ENCODE measurements at regions not wholly inside any gene's neighbourhood (a gene's known extent, or its start where the extent isn't known, plus 50 kb on each side); places are given as distances from the start of the nearest gene placed in this dataset.

- Histone ChIP-seq H3K4me3 (ENCODE audit: insufficient read depth, low read length) (no peak overlapping the region), H3K4me2 (ENCODE audit: insufficient read depth, low read length) (no peak overlapping the region), H3K27me3 (ENCODE audit: insufficient read depth, low read length) (no peaks in the 10 kb centered on the region), H2AFZ (ENCODE audit: low read length) (no peak overlapping the region), H3K4me1 (ENCODE audit: insufficient read depth, low read length) (peaks cover 20% of the 10 kb centered on the region), H3K79me2 (ENCODE audit: insufficient read depth, low read length) (no peaks in the 10 kb centered on the region), H3K27ac (ENCODE audit: low read depth, low read length) (no peak overlapping the region), H3K9me3 (ENCODE audit: low read depth, low read length) (no peaks in the 10 kb centered on the region), H3K36me3 (ENCODE audit: insufficient read depth, low read length) (no peaks in the 10 kb centered on the region), H4K20me1 (ENCODE audit: insufficient read depth, low read length) (no peaks in the 10 kb centered on the region)
- no peak for TF ChIP-seq CTCF (IDR thresholded peaks at IDR 0.05; ENCODE audit: extremely low read depth, low read depth, low read length)
- no peak for DNase-seq (ENCODE audit: insufficient read length, low spot score, missing footprints)
Observed at GRCh38 chr2:42918041-42918440, 125.7 kb upstream of the HAAO start.

- Histone ChIP-seq H2AFZ (ENCODE audit: low read length) (no peak overlapping the region), H3K79me2 (ENCODE audit: insufficient read depth, low read length) (no peaks in the 10 kb centered on the region), H3K27ac (ENCODE audit: low read depth, low read length) (peak overlapping the region; percentile 15), H3K4me1 (ENCODE audit: insufficient read depth, low read length) (peaks cover 15% of the 10 kb centered on the region), H3K27me3 (ENCODE audit: insufficient read depth, low read length) (no peaks in the 10 kb centered on the region), H3K36me3 (ENCODE audit: insufficient read depth, low read length) (no peaks in the 10 kb centered on the region), H4K20me1 (ENCODE audit: insufficient read depth, low read length) (no peaks in the 10 kb centered on the region), H3K4me2 (ENCODE audit: insufficient read depth, low read length) (peak overlapping the region; percentile 39), H3K4me3 (ENCODE audit: insufficient read depth, low read length) (no peak overlapping the region), H3K9me3 (ENCODE audit: low read depth, low read length) (no peaks in the 10 kb centered on the region)
- TF ChIP-seq CTCF (IDR thresholded peaks at IDR 0.05; ENCODE audit: extremely low read depth, low read depth, low read length) = no peak
- DNase-seq (ENCODE audit: insufficient read length, low spot score, missing footprints) = no peak
Observed at GRCh38 chr2:42917425-42917927, 125.1 kb upstream of the HAAO start.

GRCh38 chr2:42916324-42916723 lies 123.9 kb upstream of the HAAO start:
- Histone ChIP-seq H3K4me1 (ENCODE audit: insufficient read depth, low read length) (peaks cover 6% of the 10 kb centered on the region), H2AFZ (ENCODE audit: low read length) (no peak overlapping the region)
- TF ChIP-seq CTCF (IDR thresholded peaks at IDR 0.05; ENCODE audit: extremely low read depth, low read depth, low read length) = no peak

GRCh38 chr2:42914860-42915259 lies 122.5 kb upstream of the HAAO start:
- Histone ChIP-seq H3K4me3 (ENCODE audit: insufficient read depth, low read length) (no peak overlapping the region), H3K9me3 (ENCODE audit: low read depth, low read length) (no peaks in the 10 kb centered on the region), H3K4me1 (ENCODE audit: insufficient read depth, low read length) (peaks cover 6% of the 10 kb centered on the region), H3K36me3 (ENCODE audit: insufficient read depth, low read length) (no peaks in the 10 kb centered on the region), H3K79me2 (ENCODE audit: insufficient read depth, low read length) (no peaks in the 10 kb centered on the region), H3K27me3 (ENCODE audit: insufficient read depth, low read length) (no peaks in the 10 kb centered on the region), H4K20me1 (ENCODE audit: insufficient read depth, low read length) (no peaks in the 10 kb centered on the region), H3K27ac (ENCODE audit: low read depth, low read length) (no peak overlapping the region), H3K4me2 (ENCODE audit: insufficient read depth, low read length) (no peak overlapping the region), H2AFZ (ENCODE audit: low read length) (no peak overlapping the region)
- TF ChIP-seq CTCF (IDR thresholded peaks at IDR 0.05; ENCODE audit: extremely low read depth, low read depth, low read length) = no peak
- DNase-seq (ENCODE audit: insufficient read length, low spot score, missing footprints) = no peak

More at GRCh38 chr2:42916324-42916723, 123.9 kb upstream of the HAAO start:
- Histone ChIP-seq H3K9me3 (ENCODE audit: low read depth, low read length) (no peaks in the 10 kb centered on the region), H3K4me2 (ENCODE audit: insufficient read depth, low read length) (no peak overlapping the region), H4K20me1 (ENCODE audit: insufficient read depth, low read length) (no peaks in the 10 kb centered on the region), H3K27ac (ENCODE audit: low read depth, low read length) (no peak overlapping the region), H3K36me3 (ENCODE audit: insufficient read depth, low read length) (no peaks in the 10 kb centered on the region), H3K27me3 (ENCODE audit: insufficient read depth, low read length) (no peaks in the 10 kb centered on the region), H3K79me2 (ENCODE audit: insufficient read depth, low read length) (no peaks in the 10 kb centered on the region), H3K4me3 (ENCODE audit: insufficient read depth, low read length) (no peak overlapping the region)
- no peak for DNase-seq (ENCODE audit: insufficient read length, low spot score, missing footprints)

Data from osteoblast (primary cell).